ENCODE measurements at regions not wholly inside any gene's neighbourhood (a gene's known extent, or its start where the extent isn't known, plus 50 kb on each side); places are given as distances from the start of the nearest gene placed in this dataset.

- no peak for TF ChIP-seq POLR2A (IDR thresholded peaks at IDR 0.05)
- TF ChIP-seq, protein P1, sequence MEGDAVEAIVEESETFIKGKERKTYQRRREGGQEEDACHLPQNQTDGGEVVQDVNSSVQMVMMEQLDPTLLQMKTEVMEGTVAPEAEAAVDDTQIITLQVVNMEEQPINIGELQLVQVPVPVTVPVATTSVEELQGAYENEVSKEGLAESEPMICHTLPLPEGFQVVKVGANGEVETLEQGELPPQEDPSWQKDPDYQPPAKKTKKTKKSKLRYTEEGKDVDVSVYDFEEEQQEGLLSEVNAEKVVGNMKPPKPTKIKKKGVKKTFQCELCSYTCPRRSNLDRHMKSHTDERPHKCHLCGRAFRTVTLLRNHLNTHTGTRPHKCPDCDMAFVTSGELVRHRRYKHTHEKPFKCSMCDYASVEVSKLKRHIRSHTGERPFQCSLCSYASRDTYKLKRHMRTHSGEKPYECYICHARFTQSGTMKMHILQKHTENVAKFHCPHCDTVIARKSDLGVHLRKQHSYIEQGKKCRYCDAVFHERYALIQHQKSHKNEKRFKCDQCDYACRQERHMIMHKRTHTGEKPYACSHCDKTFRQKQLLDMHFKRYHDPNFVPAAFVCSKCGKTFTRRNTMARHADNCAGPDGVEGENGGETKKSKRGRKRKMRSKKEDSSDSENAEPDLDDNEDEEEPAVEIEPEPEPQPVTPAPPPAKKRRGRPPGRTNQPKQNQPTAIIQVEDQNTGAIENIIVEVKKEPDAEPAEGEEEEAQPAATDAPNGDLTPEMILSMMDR (IDR thresholded peaks at IDR 0.05) = no peak
These were observed 57.6 kb upstream of the HMGCLL1 start for GRCh38 chr6:55636406-55637102.
